GM12801 (cell line): ENCODE measurements at regions not wholly inside any gene's neighbourhood (a gene's known extent, or its start where the extent isn't known, plus 50 kb on each side); places are given as distances from the start of the nearest gene placed in this dataset.

ENCODE experiments used
- CTCF ChIP-seq: IDR thresholded peaks from one replicate; pipeline ENCODE4 v1.5.1; 2011; ENCODE audit warnings: control low read depth; ENCODE audit not compliant: insufficient read length; ENCODE audit errors: extremely low read depth

DNA sequence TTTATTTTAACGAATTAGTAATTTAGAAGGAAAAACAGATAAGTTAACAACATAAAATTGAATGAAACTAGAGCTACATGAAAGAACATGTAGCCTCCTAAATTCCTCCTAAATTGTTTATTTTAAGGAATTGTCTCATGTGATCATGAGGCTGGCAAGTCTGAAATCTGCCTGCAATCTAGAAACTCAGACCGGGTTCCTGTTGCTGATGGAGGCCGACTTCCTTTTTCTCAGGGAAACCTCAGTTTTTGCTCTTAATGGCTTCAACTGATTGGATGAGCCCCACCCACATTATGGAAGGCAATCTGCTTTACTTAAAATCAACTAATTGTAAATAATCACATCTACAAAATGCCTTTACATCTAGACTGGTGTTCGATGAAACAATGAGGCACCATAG is 205.0 kb upstream of the ADRA1D start:
- TF ChIP-seq CTCF, result no peak

- no peak for TF ChIP-seq CTCF
Measured at GRCh38 chr20:4453359-4453758, 204.3 kb upstream of the ADRA1D start.

GRCh38 chr20:4451487-4452081 is 202.5 kb upstream of the ADRA1D start:
- no peak for TF ChIP-seq CTCF

- TF ChIP-seq CTCF, result no peak
Measured at GRCh38 chr20:4449957-4450715, 201.0 kb upstream of the ADRA1D start.

DNA sequence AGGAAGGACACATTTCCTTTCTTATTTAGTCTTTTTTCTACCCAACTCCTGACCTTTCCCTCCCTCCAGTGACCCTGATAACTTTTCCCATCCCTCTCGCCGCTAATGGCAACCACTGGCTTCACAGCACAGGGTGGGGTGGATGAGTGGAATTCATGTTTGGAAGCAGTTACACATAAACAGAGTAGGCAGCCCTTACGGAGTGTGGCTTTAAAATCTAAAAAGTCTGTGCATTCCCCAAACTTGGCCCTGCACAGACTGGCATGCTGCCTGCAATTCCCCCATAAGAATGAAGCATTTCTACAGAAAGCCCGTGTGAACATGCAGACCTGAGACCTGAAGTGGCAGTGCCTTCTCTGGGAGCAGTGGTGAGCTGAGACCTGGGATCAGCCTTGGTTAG is 196.7 kb upstream of the ADRA1D start:
- no peak for TF ChIP-seq CTCF

DNA sequence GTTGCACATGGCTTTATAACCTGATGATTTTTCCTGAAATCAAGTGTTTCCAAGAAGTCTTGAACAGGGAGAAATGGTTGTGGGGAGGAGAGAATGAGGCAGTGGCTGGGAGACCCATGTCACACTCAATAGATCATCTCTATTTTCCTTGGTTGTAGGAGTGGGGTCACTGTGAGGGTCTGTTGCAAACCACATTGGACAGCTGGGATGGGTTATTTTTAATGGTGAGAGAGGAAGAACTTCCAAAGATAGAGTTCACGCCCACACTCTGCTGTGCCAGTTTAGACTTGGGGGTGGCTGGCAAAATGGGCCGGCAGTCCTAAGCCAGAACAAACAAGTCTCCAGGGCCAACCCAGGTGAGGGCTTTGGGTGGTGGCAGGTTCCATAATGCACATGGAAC is 196.2 kb upstream of the ADRA1D start:
- TF ChIP-seq CTCF, result no peak

DNA sequence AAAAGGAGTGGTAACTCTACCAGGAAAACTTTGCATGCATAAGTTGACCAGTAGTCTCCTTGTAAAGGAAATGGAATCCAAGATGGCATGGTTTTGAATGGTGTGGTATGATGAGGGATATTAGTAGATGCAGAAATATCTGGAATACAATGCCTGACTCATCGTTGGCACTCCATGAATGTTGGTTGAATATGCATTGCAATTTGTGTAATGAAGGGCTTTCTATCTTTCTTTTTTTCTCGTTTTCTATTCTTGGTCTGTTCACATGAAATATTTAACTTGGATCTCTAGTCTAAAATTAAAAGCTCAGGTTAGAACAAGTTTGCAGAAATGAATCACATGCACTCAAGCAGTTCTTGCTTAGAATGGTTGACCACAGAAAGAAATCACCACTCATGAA is 195.3 kb upstream of the ADRA1D start:
- TF ChIP-seq CTCF, result no peak
